ENCODE measurements at regions not wholly inside any gene's neighbourhood (a gene's known extent, or its start where the extent isn't known, plus 50 kb on each side); places are given as distances from the start of the nearest gene placed in this dataset.

DNA sequence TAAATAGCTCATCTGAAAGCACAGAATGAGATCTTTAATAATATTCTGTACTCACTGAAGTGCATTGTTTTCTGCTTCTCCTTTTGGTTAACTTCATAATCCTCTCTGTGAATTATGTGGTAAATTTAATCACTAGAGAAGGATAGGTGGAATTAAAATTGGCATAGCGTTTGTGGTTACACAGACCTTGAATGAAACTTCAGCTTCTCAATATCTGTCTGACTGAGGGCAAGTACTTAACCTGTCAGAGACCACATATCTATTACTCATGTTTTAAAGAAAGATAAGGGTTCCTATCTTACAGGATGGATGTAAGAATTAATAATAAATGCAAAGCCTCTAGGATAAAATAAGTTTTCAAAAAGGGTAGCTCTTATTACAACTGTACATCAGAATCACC is 861.8 kb downstream of the TRIB2 start:
- TF ChIP-seq, protein P1, sequence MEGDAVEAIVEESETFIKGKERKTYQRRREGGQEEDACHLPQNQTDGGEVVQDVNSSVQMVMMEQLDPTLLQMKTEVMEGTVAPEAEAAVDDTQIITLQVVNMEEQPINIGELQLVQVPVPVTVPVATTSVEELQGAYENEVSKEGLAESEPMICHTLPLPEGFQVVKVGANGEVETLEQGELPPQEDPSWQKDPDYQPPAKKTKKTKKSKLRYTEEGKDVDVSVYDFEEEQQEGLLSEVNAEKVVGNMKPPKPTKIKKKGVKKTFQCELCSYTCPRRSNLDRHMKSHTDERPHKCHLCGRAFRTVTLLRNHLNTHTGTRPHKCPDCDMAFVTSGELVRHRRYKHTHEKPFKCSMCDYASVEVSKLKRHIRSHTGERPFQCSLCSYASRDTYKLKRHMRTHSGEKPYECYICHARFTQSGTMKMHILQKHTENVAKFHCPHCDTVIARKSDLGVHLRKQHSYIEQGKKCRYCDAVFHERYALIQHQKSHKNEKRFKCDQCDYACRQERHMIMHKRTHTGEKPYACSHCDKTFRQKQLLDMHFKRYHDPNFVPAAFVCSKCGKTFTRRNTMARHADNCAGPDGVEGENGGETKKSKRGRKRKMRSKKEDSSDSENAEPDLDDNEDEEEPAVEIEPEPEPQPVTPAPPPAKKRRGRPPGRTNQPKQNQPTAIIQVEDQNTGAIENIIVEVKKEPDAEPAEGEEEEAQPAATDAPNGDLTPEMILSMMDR (IDR thresholded peaks at IDR 0.05), result no peak
- no peak for TF ChIP-seq EP300 (IDR thresholded peaks at IDR 0.05)
- no peak for TF ChIP-seq POLR2A (IDR thresholded peaks at IDR 0.05)

All from tibial nerve (tissue), 4 donors.